SK-N-SH treated with all-trans-retinoic acid at 6 μM for 48 hours (cell line): ENCODE measurements at regions not wholly inside any gene's neighbourhood (a gene's known extent, or its start where the extent isn't known, plus 50 kb on each side); places are given as distances from the start of the nearest gene placed in this dataset.

ENCODE experiments used
- ARNTL ChIP-seq: fragments of 450-650 bp; formaldehyde crosslinking; IDR thresholded peaks from 2 replicates; pipeline ENCODE4 v1.5.0; 2020; ENCODE audit warnings: low read depth, mild to moderate bottlenecking, moderate library complexity, borderline replicate concordance
- BACH2 ChIP-seq: fragments of 250-450 bp; sonication (Bioruptor Pico); IDR thresholded peaks from 2 replicates; pipeline ENCODE4 v1.9.0; 2021; ENCODE audit warnings: mild to moderate bottlenecking, borderline replicate concordance
- CREB5 ChIP-seq: fragments of 250-450 bp; sonication (Bioruptor Pico); IDR thresholded peaks from 2 replicates; pipeline ENCODE4 v1.5.1; 2020; ENCODE audit warnings: low read depth, mild to moderate bottlenecking, moderate library complexity
- CSRNP3 ChIP-seq: fragments of 250-450 bp; sonication (Bioruptor Pico); IDR thresholded peaks from 2 replicates; pipeline ENCODE4 v1.5.1; 2021; ENCODE audit warnings: mild to moderate bottlenecking, moderate library complexity
- OSR1 ChIP-seq: fragments of 250-450 bp; sonication (Bioruptor Pico); IDR thresholded peaks from 2 replicates; pipeline ENCODE4 v1.8.0; 2022; ENCODE audit warnings: moderate library complexity, mild to moderate bottlenecking, inconsistent platforms
- PATZ1 ChIP-seq: fragments of 250-450 bp; sonication (Bioruptor Pico); IDR thresholded peaks from 2 replicates; pipeline ENCODE4 v1.8.0; 2020; ENCODE audit warnings: mild to moderate bottlenecking, moderate library complexity, borderline replicate concordance
- POU6F1 ChIP-seq: fragments of 250-450 bp; sonication (Bioruptor Pico); IDR thresholded peaks from 2 replicates; pipeline ENCODE4 v1.8.0; 2021; ENCODE audit warnings: low read depth, mild to moderate bottlenecking, moderate library complexity, borderline replicate concordance
- PPARA ChIP-seq: fragments of 250-450 bp; sonication (Bioruptor Pico); IDR thresholded peaks from 2 replicates; pipeline ENCODE4 v1.5.0; 2020; ENCODE audit warnings: mild to moderate bottlenecking, borderline replicate concordance
- TOX ChIP-seq: fragments of 250-450 bp; sonication (Bioruptor Pico); IDR thresholded peaks from 2 replicates; pipeline ENCODE4 v1.8.0; 2021; ENCODE audit warnings: mild to moderate bottlenecking, moderate library complexity, borderline replicate concordance
- ZFP3 ChIP-seq: fragments of 250-450 bp; sonication (Bioruptor Pico); IDR thresholded peaks from 2 replicates; pipeline ENCODE4 v1.5.0; 2020; ENCODE audit warnings: mild to moderate bottlenecking, moderate library complexity
- ZNF565 ChIP-seq: fragments of 450-650 bp; formaldehyde crosslinking; conservative IDR thresholded peaks from 2 replicates; pipeline ENCODE4 v1.5.0; 2020; ENCODE audit warnings: low read depth, mild to moderate bottlenecking, moderate library complexity
- ZNF70 ChIP-seq: fragments of 450-650 bp; formaldehyde crosslinking; IDR thresholded peaks from 2 replicates; pipeline ENCODE4 v1.5.0; 2020; ENCODE audit warnings: mild to moderate bottlenecking, moderate library complexity

GRCh38 chr4:128512161-128512560 lies 224.5 kb upstream of the PGRMC2 start:
- TF ChIP-seq ZNF565 (CRISPR knock-in tag), result no peak
- TF ChIP-seq ZFP3 (CRISPR knock-in tag), result no peak
- no peak for TF ChIP-seq ZNF70 (CRISPR knock-in tag)
- no peak for TF ChIP-seq OSR1
- TF ChIP-seq BACH2, result no peak
- TF ChIP-seq PPARA (CRISPR knock-in tag), result no peak
- TF ChIP-seq PATZ1, result no peak
- no peak for TF ChIP-seq ARNTL (CRISPR knock-in tag)
- TF ChIP-seq CSRNP3 (CRISPR knock-in tag), result no peak
- no peak for TF ChIP-seq POU6F1 (CRISPR knock-in tag)
- TF ChIP-seq TOX (CRISPR knock-in tag), result no peak
- TF ChIP-seq CREB5 (CRISPR knock-in tag), result no peak
